Endothelial cell of umbilical vein (primary cell): ENCODE measurements at regions not wholly inside any gene's neighbourhood (a gene's known extent, or its start where the extent isn't known, plus 50 kb on each side); places are given as distances from the start of the nearest gene placed in this dataset.

Experiments
- BruUV-seq: library from RNA; stranded (reverse); fragments of 400-500 nt; replicated peaks from 2 replicates; lab custom pipeline; 2021; lab: Mats Ljungman, UMichigan
- CTCF ChIA-PET: fragments of 300-600, 350-600 bp; sonication (Branson Sonifier 250); formaldehyde crosslinking; loops from one replicate; lab custom pipeline; 2021; ENCODE audit warnings: antibody characterized with exemption, inconsistent platforms; lab: Charles Lee
- POLR2A ChIA-PET: fragments of 300-600, 350-600 bp; sonication (Branson Sonifier 250); formaldehyde crosslinking; loops from one replicate; lab custom pipeline; 2021; ENCODE audit warnings: antibody characterized with exemption, inconsistent platforms; lab: Charles Lee
- DNase-seq: peaks from one replicate; pipeline ENCODE4 v3.0.0-alpha.2; 2011; ENCODE audit warnings: low read depth, low spot score
- FAIRE-seq: peaks from 2 replicates; lab custom pipeline; 2011; peaks lifted over from hg19 to GRCh38; lab: Jason Lieb, UNC
- H2AFZ ChIP-seq: 2 replicates; pipeline ENCODE4 v1.6.0; 2012; ENCODE audit warnings: low read depth, low read length, control low read depth, inconsistent platforms
- H3K27ac ChIP-seq: 2 replicates; pipeline ENCODE4 v1.5.1; 2011; ENCODE audit warnings: low read depth, mild to moderate bottlenecking, control low read depth, low read length, moderate library complexity; ENCODE audit not compliant: insufficient read depth
- H3K27me3 ChIP-seq, 2 experiments: 2 replicates each; pipeline versions ENCODE4 v1.6.0 to v1.6.1; 2011; ENCODE audit warnings: low read length in 2 of 2, mixed read lengths in 1 of 2; ENCODE audit not compliant: control insufficient read depth in 2 of 2, insufficient read depth in 2 of 2
- H3K36me3 ChIP-seq, 2 experiments: 2 replicates in 1 of 2; 3 replicates in 1 of 2; pipeline ENCODE4 v1.5.1; 2011; ENCODE audit warnings: low read length in 2 of 2, mild to moderate bottlenecking in 1 of 2, moderate library complexity in 1 of 2; ENCODE audit not compliant: control insufficient read depth in 2 of 2, insufficient read depth in 2 of 2; ENCODE audit errors: extremely low read depth in 1 of 2
- H3K4me1 ChIP-seq: 3 replicates; pipeline ENCODE4 v1.5.1; 2011; ENCODE audit warnings: mild to moderate bottlenecking, low read length; ENCODE audit not compliant: control insufficient read depth, insufficient read depth; ENCODE audit errors: extremely low read depth
- H3K4me2 ChIP-seq: 2 replicates; pipeline ENCODE4 v1.6.1; 2011; ENCODE audit warnings: low read length, control low read depth, mixed read lengths; ENCODE audit not compliant: insufficient read depth
- H3K4me3 ChIP-seq, 3 experiments: fragments of 200-600 bp in 1 of 3; sonication (generic), shearing (Covaris generic) in 1 of 3; replicated peaks in 1 of 3; 2 replicates each; pipeline ENCODE4 v1.5.1; 2011 to 2016; ENCODE audit warnings: control low read depth in 3 of 3, low read length in 3 of 3, mild to moderate bottlenecking in 2 of 3, inconsistent platforms in 1 of 3, low read depth in 1 of 3, moderate library complexity in 1 of 3; ENCODE audit not compliant: insufficient read depth in 1 of 3
- H3K79me2 ChIP-seq: 2 replicates; pipeline ENCODE4 v1.6.0; 2012; ENCODE audit warnings: low read length, inconsistent platforms; ENCODE audit not compliant: control insufficient read depth, insufficient read depth
- H3K9ac ChIP-seq: replicated peaks from 2 replicates; pipeline ENCODE3; 2011; ENCODE audit warnings: low read length, control low read depth; ENCODE audit not compliant: insufficient read depth; ENCODE audit errors: extremely low read depth
- H3K9me1 ChIP-seq: replicated peaks from 3 replicates; pipeline ENCODE4 v1.6.0; 2011; ENCODE audit warnings: mild to moderate bottlenecking, low read length; ENCODE audit not compliant: control insufficient read depth, insufficient read depth; ENCODE audit errors: extremely low read depth
- H3K9me3 ChIP-seq: replicated peaks from 2 replicates; pipeline ENCODE4 v1.5.1; 2012; ENCODE audit warnings: low read length, inconsistent platforms; ENCODE audit not compliant: control insufficient read depth, insufficient read depth
- H4K20me1 ChIP-seq: replicated peaks from 2 replicates; pipeline ENCODE3; 2011; ENCODE audit warnings: mild to moderate bottlenecking, low read length; ENCODE audit not compliant: control insufficient read depth, insufficient read depth; ENCODE audit errors: extremely low read depth
- EZH2 ChIP-seq: IDR thresholded peaks from 2 replicates; pipeline ENCODE4 v1.6.1; 2012; ENCODE audit warnings: borderline replicate concordance, low read depth, mild to moderate bottlenecking, moderate library complexity, low read length, inconsistent platforms; ENCODE audit not compliant: severe bottlenecking
- FOS ChIP-seq: IDR thresholded peaks from 2 replicates; pipeline ENCODE4 v1.6.1; 2011; ENCODE audit warnings: mild to moderate bottlenecking, low read length, moderate library complexity, borderline replicate concordance; ENCODE audit not compliant: insufficient read depth
- GATA2 ChIP-seq: IDR thresholded peaks from 2 replicates; pipeline ENCODE4 v1.7.0; 2011; ENCODE audit warnings: low read depth, mild to moderate bottlenecking, moderate library complexity, mixed read lengths, low read length; ENCODE audit not compliant: insufficient read length, insufficient read depth
- JUN ChIP-seq: IDR thresholded peaks from 2 replicates; pipeline ENCODE4 v1.6.1; 2011; ENCODE audit warnings: borderline replicate concordance, low read depth; ENCODE audit not compliant: insufficient read length, insufficient read depth
- MYC ChIP-seq: IDR thresholded peaks from one replicate; pipeline ENCODE4 v1.6.1; 2011; ENCODE audit warnings: mild to moderate bottlenecking, low read depth, low read length
- POLR2A ChIP-seq: IDR thresholded peaks from 2 replicates; pipeline ENCODE4 v1.6.1; 2012; ENCODE audit warnings: low read depth, mild to moderate bottlenecking, control low read depth, low read length
- POLR2AphosphoS5 ChIP-seq: IDR thresholded peaks from 2 replicates; pipeline ENCODE4 v1.6.1; 2012; ENCODE audit warnings: low read depth, mild to moderate bottlenecking, control low read depth, low read length, moderate library complexity; ENCODE audit not compliant: insufficient read depth
- dilution Hi-C: fragments of 300-500 bp; cut with MboI; formaldehyde crosslinking; loops from one replicate; pipeline ENCODE4 v1.15.0; 2019; ENCODE audit warnings: low sequenced_read_pairs; ENCODE audit not compliant: extremely low pct_ligation_motif_present
- intact Hi-C: fragments of 100-400 bp; cut with micrococcal nuclease; formaldehyde crosslinking; loops from one replicate; pipeline ENCODE4 v1.10.0; 2022
- TF ChIP-seq, protein P1 (sequence below), 2 donors: IDR thresholded peaks; 1 replicate in 1 of 2; 2 replicates in 1 of 2; pipeline ENCODE4 v1.5.1; 2011; ENCODE audit warnings: low read length in 2 of 2, mild to moderate bottlenecking in 2 of 2, moderate library complexity in 2 of 2, control low read depth in 1 of 2, inconsistent platforms in 1 of 2, low read depth in 1 of 2; ENCODE audit not compliant: insufficient read depth in 1 of 2; ENCODE audit errors: extremely low read depth in 1 of 2
- TF ChIP-seq, protein P2 (sequence below): IDR thresholded peaks from 2 replicates; pipeline ENCODE4 v1.6.1; 2011; ENCODE audit not compliant: insufficient read depth, insufficient read length

- no peaks in the 10 kb centered on the region for H3K4me1 ChIP-seq
- no peaks in the 10 kb centered on the region for H3K36me3 ChIP-seq
- H3K27ac ChIP-seq, result no peak overlapping the region
- H3K4me3 ChIP-seq, result no peak overlapping the region
- H3K79me2 ChIP-seq, result no peaks in the 10 kb centered on the region
- DNase-seq (no peak), FAIRE-seq (no peak)
- no peak overlapping the region for H3K4me2 ChIP-seq
- no peaks in the 10 kb centered on the region for H4K20me1 ChIP-seq
- TF ChIP-seq EZH2 (no peak), FOS (no peak), JUN (no peak), POLR2A (no peak), GATA2 (no peak), MYC (no peak), POLR2AphosphoS5 (no peak)
- TF ChIP-seq, protein P1, sequence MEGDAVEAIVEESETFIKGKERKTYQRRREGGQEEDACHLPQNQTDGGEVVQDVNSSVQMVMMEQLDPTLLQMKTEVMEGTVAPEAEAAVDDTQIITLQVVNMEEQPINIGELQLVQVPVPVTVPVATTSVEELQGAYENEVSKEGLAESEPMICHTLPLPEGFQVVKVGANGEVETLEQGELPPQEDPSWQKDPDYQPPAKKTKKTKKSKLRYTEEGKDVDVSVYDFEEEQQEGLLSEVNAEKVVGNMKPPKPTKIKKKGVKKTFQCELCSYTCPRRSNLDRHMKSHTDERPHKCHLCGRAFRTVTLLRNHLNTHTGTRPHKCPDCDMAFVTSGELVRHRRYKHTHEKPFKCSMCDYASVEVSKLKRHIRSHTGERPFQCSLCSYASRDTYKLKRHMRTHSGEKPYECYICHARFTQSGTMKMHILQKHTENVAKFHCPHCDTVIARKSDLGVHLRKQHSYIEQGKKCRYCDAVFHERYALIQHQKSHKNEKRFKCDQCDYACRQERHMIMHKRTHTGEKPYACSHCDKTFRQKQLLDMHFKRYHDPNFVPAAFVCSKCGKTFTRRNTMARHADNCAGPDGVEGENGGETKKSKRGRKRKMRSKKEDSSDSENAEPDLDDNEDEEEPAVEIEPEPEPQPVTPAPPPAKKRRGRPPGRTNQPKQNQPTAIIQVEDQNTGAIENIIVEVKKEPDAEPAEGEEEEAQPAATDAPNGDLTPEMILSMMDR (IDR thresholded peaks at IDR 0.05; ENCODE audit: extremely low read depth in 1 of 2, insufficient read depth in 1 of 2, low read depth in 1 of 2, low read length in 2 of 2), result no peak
- TF ChIP-seq, protein P2, sequence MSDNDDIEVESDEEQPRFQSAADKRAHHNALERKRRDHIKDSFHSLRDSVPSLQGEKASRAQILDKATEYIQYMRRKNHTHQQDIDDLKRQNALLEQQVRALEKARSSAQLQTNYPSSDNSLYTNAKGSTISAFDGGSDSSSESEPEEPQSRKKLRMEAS, result no peak
- CTCF ChIA-PET, result no interaction called here
- intact Hi-C loops, result no loop called here
- dilution Hi-C loops, result no loop called here
- H2AFZ ChIP-seq, result no peak overlapping the region
- H3K9ac ChIP-seq, result no peak overlapping the region
- H3K9me3 ChIP-seq, result no peaks in the 10 kb centered on the region
- H3K9me1 ChIP-seq, result no peaks in the 10 kb centered on the region
- POLR2A ChIA-PET, result no interaction called here
- BruUV-seq, result no TSS peak
- H3K27me3 ChIP-seq, result no peaks in the 10 kb centered on the region
Observed at GRCh38 chr2:122328816-122329215, 573.4 kb downstream of the TSN start.
